ENCODE measurements at regions not wholly inside any gene's neighbourhood (a gene's known extent, or its start where the extent isn't known, plus 50 kb on each side); places are given as distances from the start of the nearest gene placed in this dataset.

DNA sequence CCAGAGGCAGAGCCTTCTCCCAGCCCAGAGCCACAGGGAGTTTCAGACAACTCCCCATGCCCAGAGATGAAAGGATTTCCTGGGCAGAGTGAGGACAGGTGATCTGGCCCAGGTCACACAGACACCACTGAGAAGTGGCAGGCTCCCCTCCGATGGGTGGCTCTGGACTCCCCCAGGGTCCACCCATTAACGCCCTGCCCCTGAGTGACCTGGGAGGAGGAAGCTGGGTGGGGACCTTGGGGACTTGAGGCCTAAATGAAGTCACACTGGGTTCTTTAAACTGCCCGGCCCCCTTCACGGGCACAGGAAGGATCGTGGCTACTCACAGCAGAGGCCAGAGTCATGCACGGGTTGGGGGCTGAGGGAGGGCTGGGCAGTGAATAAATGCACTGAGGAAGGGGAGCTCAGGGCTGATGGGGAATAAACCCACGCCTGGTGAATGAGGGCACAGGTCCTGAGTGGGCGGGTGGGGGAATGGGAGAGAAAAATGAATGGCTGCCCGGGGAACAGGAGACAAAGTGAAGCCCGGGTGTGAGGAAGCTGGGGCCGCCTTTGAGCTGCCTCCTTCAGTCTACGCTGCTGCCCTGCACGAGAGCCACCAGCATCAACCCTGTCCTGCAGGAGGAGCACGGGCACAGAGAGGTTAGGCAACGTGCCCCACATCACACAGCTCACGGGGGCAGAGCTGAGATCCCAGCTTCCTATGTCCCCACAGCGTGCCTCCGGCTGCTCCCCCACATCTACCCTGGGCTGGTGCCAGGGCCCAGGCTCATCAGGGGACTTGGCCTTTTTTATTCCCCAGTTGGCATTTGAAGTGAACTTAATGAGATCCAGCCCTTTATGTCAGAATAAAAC is 404.3 kb downstream of the MATN1 start:
- no peak for DNase-seq

DNA sequence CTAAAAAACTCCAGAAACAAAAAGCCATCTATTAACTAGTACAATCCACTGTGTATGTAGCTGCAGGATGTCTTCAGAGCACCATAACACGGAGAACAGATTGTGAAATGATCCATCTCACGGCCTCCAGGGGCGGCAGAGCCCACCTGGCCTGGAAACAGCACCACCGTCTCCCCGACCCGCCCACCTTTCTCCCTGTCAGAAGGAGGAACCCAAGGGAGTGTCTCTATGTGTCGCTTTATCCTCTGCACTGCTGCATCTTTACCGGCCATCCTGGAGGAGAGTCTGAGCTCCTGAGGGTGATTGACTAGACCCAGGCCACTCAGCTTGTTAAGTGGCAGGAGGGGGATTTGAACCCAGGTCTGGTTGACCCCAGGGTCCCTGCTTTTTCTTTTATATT is 405.0 kb downstream of the MATN1 start:
- no peak for DNase-seq

DNA sequence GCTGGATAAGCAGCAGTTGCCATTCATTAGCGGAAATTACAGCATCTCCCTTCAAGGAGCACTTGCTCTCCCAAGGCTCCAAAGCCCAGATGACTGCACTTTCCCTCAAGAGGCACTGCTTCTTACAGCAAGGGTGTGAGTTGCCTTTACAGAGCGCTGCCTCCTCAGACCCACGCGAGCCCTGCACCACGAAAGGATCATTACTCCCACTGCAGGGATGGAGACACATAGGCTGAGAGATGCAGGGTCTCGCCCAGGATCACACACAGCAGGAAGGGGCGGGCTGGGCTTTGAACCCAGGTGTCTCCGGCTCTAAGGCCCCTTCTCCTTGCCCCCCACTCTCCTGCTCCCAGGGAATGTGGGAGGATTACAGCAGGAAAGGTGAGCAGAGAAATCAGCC is 405.5 kb downstream of the MATN1 start:
- no peak for DNase-seq

DNA sequence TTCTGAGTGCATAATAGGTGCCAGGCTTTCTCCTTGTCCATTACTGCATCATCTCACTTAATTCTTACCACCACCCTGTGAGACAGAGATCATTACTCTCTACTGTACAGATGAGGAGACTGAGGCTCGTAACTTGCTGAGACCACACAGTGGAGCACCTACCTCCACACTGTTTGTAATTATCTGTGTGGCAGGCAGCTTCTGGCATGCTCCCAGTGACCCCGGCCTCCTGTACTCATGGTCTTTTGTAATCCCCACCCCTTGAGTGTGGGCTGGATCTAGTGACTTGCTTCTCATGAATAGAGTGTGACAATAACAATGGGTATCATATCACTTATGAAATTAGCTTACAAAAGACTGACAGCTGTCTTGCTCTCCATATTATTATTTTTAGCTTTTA is 407.3 kb downstream of the MATN1 start:
- DNase-seq, result no peak

DNA sequence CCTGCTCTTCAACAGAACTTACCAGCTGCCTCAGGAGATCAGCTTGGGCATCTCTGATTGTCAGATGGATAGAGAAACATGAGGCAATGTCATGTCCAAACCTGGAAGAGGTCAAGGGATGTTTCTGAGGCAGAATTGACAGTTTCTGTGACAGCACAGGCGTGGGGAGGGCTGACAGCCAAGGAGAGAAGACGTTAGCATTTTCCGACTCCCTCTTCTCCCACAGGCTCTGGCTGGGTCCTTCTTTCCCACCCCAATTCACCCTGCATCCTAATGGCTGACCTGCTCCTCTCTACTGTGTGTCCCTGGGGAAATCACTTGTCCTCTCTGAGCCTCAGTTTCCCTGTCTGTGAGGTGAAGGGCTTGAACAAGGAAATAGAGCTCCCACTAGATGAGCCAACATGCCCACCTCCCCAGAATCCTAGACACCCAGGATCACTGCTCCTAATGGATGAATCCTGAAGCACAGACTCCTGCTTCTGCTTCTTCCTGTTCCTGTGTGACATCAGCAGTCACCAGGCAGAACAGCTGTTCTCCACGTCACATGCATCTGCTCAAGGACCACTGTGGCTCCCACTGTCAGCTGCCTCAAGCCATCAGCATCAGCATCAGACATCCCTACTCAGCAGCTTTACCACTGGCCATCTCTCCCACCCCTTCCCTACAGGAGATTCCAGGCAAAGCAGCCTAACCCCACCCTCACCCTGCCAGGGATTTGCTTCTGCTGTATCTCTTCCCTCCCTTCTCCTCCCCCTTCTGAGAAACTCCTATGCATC is 408.0 kb downstream of the MATN1 start:
- DNase-seq, result no peak

DNA sequence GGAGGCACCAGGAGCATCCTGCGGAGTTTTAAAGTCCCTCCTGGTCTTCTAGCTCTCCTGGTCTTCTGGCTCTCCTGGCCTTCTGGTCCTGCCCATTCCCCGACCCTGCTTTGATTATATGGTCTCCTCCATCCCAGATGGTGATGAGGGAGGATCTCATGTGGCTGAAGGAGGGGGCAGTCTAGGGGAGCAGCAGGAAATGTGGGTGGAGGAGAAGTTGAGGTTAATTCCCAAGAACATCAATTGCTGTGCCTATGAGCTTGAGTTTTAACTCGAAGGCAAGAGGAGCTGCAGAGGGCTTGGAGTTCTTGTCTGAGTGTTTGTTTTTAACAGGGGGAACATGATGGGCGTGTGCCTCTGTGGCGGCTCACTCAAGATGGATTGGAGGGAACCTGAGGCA is 408.8 kb downstream of the MATN1 start:
- no peak for DNase-seq

DNA sequence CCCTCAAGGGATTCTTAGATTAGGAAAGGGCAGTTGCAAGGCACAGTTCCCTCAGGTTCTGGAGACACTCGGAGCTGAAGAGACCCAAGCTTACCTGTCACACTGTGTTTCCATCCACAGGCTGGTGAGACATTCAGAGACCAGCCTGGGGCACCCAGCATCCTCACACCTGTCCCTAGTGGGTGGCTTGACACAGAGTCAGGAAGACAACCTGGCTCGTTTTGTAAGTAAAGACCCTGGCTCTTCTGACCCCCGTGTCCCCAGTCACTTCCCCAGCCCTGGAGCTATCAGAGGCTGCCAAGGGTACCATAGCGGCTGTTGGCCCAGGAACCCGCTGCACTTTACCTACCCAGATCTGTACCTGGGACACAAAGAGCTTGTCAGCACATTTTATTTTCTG is 409.8 kb downstream of the MATN1 start:
- DNase-seq, result no peak

DNA sequence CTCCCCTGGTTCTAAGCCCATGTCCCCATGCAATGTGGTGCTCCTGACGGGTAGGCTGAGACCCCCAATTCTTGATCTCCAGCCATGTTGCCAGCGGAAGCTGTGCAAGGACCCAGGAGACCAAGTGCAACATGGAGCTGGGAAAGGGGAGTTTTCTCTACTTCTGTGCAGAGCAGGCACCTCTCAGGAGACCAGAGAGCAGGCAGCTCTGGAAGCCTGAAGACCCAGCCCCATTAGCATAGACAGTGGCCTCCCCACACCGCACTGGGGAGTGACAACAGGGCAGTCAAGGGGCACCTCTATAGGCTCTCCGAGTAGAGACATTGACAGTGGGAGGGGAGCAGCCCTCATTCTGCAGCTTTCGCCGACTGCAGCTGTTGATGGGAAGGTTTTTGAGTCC is 410.2 kb downstream of the MATN1 start:
- DNase-seq, result no peak

DNA sequence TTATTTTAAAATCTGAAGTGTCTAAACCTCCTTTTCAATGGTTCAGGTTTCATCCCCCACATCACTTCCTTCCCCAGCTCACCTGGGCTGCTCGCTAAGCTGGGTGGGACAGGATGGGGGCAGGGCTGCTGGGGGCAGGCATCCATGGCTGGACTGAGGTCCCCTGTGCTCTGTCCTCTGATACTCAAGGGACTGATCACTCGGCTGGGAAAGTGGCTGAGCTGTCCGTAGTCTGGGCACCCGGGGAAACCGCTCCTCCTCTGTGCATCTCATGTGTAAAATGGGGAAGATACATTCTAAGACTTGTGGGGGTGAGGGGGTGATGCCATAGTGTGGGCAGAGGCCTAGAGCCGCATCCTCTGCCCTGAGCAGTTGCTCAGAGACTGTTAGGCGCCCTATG is 411.2 kb downstream of the MATN1 start:
- no peak for DNase-seq

DNA sequence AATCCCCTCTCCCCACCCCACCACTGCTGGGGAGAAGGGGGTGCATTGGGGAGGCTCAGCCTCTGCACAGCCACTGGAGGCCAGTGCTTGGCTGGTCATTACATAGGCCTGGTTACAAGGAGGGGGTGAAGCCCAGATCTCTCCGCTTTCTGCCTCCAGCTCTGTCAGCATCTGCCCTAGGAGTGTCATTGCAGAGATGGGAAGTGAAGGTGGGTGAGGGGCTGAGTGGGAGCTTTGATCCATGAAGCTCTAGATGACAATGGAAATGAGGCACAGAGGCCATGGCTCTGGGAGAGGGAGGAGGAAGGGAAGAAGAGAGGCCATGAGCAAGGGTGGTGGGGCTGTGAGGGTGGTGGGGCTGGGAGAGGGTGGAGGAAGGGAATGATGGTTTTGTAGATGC is 411.6 kb downstream of the MATN1 start:
- no peak for DNase-seq

DNA sequence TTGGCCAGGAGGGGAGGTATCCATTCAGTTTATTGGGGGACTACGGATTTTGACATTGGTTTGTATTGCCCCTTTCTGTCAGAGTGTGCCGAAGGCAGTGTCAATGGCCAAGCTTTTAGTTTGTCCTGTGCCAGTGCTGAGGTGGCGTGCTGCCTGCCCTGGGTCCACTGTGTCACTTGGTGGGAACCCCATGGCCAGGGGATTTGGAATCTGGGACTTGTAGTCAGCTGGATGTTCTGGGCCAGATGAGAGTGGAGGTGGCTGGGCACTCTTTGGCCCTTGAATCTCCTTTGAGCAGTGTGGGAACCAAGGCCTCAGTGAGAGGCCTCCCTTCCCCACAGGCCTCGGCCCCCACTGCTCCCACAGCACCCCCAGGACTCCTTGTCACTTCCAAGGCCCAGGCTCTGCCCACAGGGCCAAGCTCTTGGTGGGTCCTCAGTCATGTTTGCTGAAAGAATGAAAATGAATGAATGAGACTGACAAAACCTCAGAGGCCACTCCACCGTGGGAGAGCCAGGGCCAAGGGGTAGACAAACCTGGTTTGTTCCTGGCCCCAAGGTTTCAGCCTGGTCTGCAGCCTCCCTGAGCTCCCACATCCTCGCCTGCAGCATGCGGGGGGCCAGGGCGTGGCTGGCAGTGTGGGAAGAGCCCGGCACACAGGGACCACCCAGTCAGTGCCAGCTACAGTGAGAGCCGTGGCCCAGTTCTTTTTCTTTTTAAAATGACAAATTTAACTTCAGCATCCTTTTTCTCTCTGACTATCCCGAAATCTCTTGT is 412.2 kb downstream of the MATN1 start:
- no peak for DNase-seq

DNA sequence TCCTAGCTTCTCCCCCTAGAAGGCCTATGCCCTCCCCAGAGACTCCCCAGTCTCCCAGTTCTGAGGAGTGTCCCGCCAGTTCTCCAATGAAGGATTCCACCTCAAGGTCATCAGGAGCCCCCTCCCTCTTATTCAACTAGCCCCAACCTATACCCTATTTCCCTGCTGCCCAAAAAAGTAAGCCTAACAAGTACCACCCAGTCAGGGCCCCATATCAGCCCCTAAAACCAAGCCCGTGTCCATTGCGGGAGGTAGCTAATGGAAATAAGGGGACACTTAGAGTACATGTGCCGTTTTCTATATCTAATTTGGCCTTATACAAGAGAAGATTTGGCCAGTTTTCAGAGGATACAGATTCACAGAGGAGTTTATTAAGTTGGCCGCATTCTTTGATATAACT is 416.2 kb downstream of the MATN1 start:
- DNase-seq, result no peak

DNA sequence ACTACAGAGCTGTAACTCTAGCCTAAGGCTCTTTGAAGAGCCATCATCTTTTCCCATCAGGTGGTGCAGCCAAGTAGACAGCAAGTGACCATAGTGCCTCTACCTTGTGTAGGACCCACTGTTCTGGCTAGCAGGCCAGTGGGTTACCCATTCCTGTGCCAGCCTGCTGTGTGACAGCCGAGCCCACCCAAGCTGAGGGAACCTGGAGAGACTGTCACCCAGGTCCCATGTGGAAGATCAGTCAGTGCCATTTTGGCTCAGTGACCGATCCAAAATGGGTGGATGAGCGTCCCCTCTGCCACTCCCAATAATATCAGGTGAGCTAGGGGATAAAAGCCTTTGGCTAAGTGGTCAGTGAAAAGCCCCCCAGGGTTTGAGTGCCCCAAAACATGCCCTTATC is 417.9 kb downstream of the MATN1 start:
- no peak for DNase-seq

DNA sequence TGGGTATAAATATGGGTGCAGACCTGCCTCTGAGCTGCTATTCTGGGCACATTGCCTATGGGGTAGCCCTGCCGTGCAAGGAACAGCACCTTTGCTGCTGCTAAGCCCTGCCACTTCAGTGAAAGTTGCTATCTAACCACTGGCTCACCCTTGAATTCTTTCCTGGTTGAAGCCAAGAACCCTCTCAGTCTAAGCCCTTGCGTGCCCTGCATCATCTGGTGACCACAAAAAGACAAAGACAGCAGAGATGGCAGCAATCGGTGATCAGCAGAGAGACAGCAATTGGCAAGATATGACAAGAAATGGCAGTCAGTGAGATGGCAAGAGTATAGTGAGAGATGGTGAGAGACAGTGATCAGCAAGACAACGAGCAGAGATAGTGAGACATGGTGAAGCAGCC is 418.3 kb downstream of the MATN1 start:
- DNase-seq, result no peak

DNA sequence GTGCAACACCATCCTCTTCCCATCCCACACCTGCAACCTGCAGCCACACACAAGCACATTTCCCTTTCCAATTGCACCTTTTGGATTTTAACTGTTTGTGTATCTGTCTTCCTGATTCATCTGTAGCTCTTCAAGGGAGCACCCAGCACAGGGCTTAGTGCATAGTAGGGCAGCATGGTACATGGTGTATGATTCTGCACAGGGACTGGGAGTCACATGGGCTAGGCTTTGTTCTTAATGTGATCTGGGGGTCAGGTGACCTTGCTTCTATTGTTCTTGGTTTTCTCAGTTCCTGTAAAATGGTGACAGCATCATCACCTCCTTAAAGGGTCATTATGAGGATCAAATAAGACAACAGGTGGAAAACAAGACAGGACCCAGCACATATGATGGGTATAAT is 419.3 kb downstream of the MATN1 start:
- no peak for DNase-seq

DNA sequence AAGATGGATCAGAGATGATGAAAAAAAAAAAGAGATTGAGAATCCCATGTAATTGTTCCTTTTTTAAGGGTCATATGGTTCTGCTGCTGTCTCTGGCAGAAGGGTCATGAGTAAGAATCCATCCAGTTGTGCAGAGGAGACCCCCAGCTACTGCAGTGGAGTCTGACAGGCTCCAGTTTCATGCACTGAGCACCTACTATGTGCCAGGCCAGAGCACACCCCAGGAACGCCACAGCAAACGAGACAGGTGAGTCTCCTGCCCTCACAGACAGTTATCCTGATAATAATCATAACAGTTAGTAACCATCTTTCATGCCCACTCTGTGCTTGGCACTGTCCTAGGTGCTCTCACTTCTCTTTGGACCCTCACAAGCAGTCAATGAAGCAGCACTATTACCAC is 420.0 kb downstream of the MATN1 start:
- no peak for DNase-seq

DNA sequence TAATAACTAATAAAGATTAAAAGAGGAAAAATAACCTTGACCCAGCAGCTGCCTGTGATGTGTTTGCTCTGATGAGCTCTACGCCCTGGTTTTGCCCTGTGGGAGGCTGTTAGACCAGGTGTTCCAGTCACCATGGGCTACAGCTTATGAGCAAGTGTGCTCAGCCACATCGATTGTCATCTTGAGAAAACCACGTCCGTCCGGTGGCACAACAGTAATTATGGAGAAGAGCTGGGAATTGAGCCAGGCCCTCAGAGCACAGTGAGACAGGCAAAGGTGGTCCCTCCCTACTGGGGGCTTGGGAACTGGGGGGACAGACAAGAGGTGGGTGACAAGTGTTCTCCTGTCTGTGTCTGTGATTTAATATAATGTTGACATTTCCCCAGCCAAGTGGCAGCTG is 420.5 kb downstream of the MATN1 start:
- DNase-seq, result no peak

DNA sequence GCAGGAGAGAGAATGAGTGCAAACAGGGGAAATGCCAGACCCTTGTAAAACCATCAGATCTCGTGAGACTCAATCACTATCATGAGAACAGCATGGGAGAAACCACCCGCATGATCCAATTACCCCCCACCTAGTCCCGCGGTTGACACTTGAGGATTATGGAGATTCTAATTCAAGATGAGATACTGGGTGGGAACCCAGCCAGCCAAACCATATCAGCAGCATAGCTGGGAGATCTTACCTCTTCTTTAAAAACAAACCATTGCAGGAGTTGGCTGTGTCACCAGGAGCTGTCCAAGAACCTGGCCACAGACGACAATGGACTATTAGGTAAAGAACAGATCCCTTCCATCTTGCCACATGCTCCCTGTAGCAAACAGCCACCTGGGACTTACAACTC is 422.7 kb downstream of the MATN1 start:
- DNase-seq, result no peak

DNA sequence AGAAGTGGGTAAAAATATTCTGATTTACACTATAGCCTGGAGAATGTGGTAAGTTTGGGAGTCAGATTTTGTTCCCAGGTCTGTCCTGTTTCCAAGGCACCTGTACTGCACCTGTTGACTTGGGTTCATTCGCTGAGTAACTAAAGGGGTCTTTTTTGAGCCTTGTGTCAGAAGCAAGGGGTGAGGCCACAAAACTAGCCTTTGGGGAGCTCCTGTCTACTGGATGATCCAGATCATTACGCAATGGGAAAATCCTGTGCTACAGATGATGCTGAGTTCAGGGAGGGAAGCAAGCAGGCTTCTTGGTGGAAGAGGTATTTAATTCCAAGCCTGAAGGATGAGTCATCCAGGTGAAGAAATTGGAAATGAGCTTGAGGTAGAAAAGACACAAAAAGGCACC is 424.0 kb downstream of the MATN1 start:
- DNase-seq, result no peak

DNA sequence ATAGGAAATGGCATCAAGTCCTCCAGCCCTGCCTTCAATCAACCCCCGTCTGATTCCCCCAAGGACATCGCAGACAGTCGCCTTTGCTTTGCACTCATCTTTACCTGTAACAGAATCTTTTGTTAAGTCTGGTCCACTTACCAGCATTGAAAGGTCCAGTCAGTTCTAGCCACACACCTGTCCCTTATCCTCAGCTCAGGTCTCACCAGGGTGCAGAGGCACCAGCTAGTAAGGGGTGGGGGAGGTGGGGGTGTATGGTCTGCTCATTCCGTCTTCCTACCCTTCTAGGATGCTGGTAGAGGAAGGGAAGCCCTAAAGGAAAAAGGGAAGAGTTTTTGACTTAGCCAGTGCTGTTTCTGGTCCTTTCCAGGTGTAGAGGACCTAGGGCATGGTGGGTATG is 427.7 kb downstream of the MATN1 start:
- no peak for DNase-seq

DNA sequence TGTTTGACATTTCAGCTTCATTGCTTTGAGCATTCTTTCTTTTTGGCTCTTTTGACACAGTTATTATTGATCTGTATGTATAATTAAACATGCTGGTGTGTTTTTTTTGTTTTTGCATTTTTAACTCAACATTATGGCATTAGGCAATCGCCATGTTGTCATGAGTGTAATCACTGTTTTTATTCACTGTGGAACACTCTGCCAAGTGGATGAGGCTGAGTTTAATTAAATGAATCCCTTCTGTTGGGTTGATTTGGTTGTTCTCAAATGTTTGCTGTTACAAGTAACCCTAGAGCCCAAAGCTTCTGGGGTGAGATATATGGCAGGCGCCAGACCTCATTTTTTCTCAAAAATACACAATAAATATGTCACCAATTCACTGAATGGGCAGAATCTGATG is 428.1 kb downstream of the MATN1 start:
- DNase-seq, result no peak

DNA sequence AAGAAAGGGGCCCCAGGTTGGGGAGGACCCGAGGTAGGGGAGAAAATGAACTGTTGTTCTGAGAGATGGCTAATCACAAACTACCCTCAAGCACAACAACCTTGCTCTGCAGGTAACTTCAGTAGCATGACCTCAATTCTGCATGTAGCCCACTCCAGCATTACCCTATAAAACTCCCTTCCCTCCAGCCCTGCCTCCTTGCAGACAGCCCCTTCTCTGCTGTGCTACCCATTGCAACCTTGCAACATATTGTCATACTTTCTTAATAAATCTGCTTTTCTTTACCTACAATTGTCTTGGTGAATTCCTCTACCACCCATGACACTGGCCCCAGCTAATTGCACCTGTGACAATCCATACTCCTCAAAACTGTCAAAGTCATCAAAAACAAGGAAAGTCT is 428.9 kb downstream of the MATN1 start:
- no peak for DNase-seq

DNA sequence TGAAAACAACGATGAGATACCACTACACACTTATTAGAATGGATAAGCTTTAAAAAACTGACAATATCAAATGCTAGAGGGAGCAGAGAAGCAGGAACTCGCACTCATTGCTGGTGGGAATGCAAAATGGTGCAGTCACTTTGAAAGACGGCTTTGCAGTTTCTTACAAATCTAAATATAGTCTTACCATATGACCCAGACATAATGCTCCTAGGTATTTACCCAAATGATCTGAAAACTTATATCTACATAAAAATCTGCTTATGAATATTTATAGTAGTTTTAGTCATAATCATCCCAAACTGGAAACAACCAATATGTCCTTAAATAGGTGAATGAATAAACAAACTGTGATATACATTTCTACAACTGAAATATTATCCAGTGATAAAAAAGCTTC is 430.9 kb downstream of the MATN1 start:
- DNase-seq, result no peak
